Activated CD4-positive, alpha-beta memory T cell treated with anti-CD3 and anti-CD28 coated beads for 36 hours (primary cell): ENCODE measurements at regions not wholly inside any gene's neighbourhood (a gene's known extent, or its start where the extent isn't known, plus 50 kb on each side); places are given as distances from the start of the nearest gene placed in this dataset.

Experiments used
- CTCF ChIA-PET: fragments of 350-600 bp; sonication (Branson Sonifier 250); formaldehyde crosslinking; loops from one replicate; lab custom pipeline; 2021; ENCODE audit warnings: antibody characterized with exemption, inconsistent platforms; lab: Charles Lee
- POLR2A ChIA-PET: fragments of 350-600 bp; sonication (Branson Sonifier 250); formaldehyde crosslinking; loops from one replicate; lab custom pipeline; 2021; ENCODE audit warnings: antibody characterized with exemption; lab: Charles Lee
- DNase-seq: peaks from one replicate; pipeline ENCODE4 v3.0.0-alpha.2; 2020
- H3K27ac Mint-ChIP-seq: one replicate; pipeline ENCODE4 v1.8.0; 2021; ENCODE audit warnings: mixed read lengths
- H3K27me3 Mint-ChIP-seq: one replicate; pipeline ENCODE4 v1.8.0; 2021; ENCODE audit warnings: mixed read lengths
- H3K36me3 Mint-ChIP-seq: one replicate; pipeline ENCODE4 v1.8.0; 2021; ENCODE audit warnings: mixed read lengths
- H3K4me1 Mint-ChIP-seq: one replicate; pipeline ENCODE4 v1.8.0; 2021; ENCODE audit warnings: low read depth, mixed read lengths
- H3K4me3 Mint-ChIP-seq: one replicate; pipeline ENCODE4 v1.8.0; 2021; ENCODE audit warnings: mild to moderate bottlenecking, mixed read lengths
- H3K9me3 Mint-ChIP-seq: one replicate; pipeline ENCODE4 v1.8.0; 2021; ENCODE audit warnings: mixed read lengths
- intact Hi-C: fragments of 100-400 bp; cut with micrococcal nuclease; formaldehyde crosslinking; loops from one replicate; pipeline ENCODE4 v1.15.1; 2023

- Mint-ChIP-seq H3K4me1 (no peaks in the 10 kb centered on the region), H3K4me3 (no peak overlapping the region), H3K27ac (no peak overlapping the region), H3K36me3 (no peaks in the 10 kb centered on the region), H3K27me3 (peaks cover 5% of the 10 kb centered on the region), H3K9me3 (no peaks in the 10 kb centered on the region)
- intact Hi-C loops: no loop called here
- ChIA-PET POLR2A (no interaction called here), CTCF (no interaction called here)
- DNase-seq: no peak
Measured at GRCh38 chr17:11002417-11002816, 164.5 kb upstream of the PIRT start.

DNA sequence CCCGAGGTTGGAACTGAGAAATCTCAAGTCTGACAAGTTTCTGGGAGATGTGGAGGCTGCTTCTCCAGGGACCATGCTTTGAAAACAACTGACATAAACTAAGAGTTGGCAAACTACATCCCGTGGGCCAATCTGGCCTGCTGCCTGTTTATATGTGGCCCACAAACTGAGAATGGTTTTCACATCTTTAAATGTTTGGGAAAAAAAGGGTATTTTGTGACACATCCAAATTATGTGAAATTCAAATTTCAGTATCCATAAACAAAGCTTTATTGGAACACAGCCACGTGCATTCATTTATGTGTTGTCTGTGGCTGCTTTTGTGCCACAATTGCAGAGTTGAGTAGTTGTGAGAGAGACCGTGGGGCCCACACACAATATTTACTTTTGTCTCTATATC lies 163.8 kb upstream of the PIRT start:
- Mint-ChIP-seq H3K27ac (no peak overlapping the region), H3K9me3 (no peaks in the 10 kb centered on the region), H3K4me3 (no peak overlapping the region), H3K27me3 (peaks cover 5% of the 10 kb centered on the region), H3K4me1 (no peaks in the 10 kb centered on the region), H3K36me3 (no peaks in the 10 kb centered on the region)
- intact Hi-C loops: no loop called here
- no peak for DNase-seq
- POLR2A ChIA-PET: no interaction called here
- CTCF ChIA-PET: no interaction called here

- POLR2A ChIA-PET: no interaction called here
- peaks cover 5% of the 10 kb centered on the region for H3K27me3 Mint-ChIP-seq
- H3K4me1 Mint-ChIP-seq: no peaks in the 10 kb centered on the region
- intact Hi-C loops: no loop called here
- no peak for DNase-seq
- H3K27ac Mint-ChIP-seq: no peak overlapping the region
- H3K9me3 Mint-ChIP-seq: no peaks in the 10 kb centered on the region
- no peaks in the 10 kb centered on the region for H3K36me3 Mint-ChIP-seq
- CTCF ChIA-PET: interaction anchor here (0.7 kb wide), 1 partner anchor 154 kb away, joined by 3 read pairs; no protein-coding TSS in a partner anchor
- H3K4me3 Mint-ChIP-seq: no peak overlapping the region
Measured at GRCh38 chr17:10999484-10999883, 161.6 kb upstream of the PIRT start.

- ChIA-PET POLR2A (no interaction called here), CTCF (no interaction called here)
- Mint-ChIP-seq H3K36me3 (no peaks in the 10 kb centered on the region), H3K4me3 (no peak overlapping the region), H3K4me1 (no peaks in the 10 kb centered on the region), H3K9me3 (no peaks in the 10 kb centered on the region), H3K27me3 (peaks cover 3% of the 10 kb centered on the region), H3K27ac (no peak overlapping the region)
- no peak for DNase-seq
- intact Hi-C loops: no loop called here
Measured at GRCh38 chr17:10993126-10993525, 155.2 kb upstream of the PIRT start.

- POLR2A ChIA-PET: no interaction called here
- no peak overlapping the region for H3K4me3 Mint-ChIP-seq
- H3K27me3 Mint-ChIP-seq: peaks cover 3% of the 10 kb centered on the region
- CTCF ChIA-PET: no interaction called here
- H3K4me1 Mint-ChIP-seq: no peaks in the 10 kb centered on the region
- H3K27ac Mint-ChIP-seq: no peak overlapping the region
- no peaks in the 10 kb centered on the region for H3K36me3 Mint-ChIP-seq
- DNase-seq: no peak
- intact Hi-C loops: no loop called here
- H3K9me3 Mint-ChIP-seq: no peaks in the 10 kb centered on the region
Measured at GRCh38 chr17:10992106-10992880, 154.4 kb upstream of the PIRT start.

GRCh38 chr17:10987786-10988185 lies 149.9 kb upstream of the PIRT start:
- Mint-ChIP-seq H3K27ac (no peak overlapping the region), H3K4me1 (no peaks in the 10 kb centered on the region), H3K9me3 (no peaks in the 10 kb centered on the region), H3K27me3 (peaks cover 3% of the 10 kb centered on the region), H3K36me3 (no peaks in the 10 kb centered on the region), H3K4me3 (no peak overlapping the region)
- POLR2A ChIA-PET: no interaction called here
- CTCF ChIA-PET: interaction anchor here (0.6 kb wide), 1 partner anchor 86 kb away, joined by 3 read pairs; no protein-coding TSS in a partner anchor
- intact Hi-C loops: no loop called here
- no peak for DNase-seq

- CTCF ChIA-PET: no interaction called here
- no peaks in the 10 kb centered on the region for H3K4me1 Mint-ChIP-seq
- H3K36me3 Mint-ChIP-seq: no peaks in the 10 kb centered on the region
- no peaks in the 10 kb centered on the region for H3K9me3 Mint-ChIP-seq
- POLR2A ChIA-PET: no interaction called here
- no peaks in the 10 kb centered on the region for H3K27me3 Mint-ChIP-seq
- DNase-seq: no peak
- H3K27ac Mint-ChIP-seq: no peak overlapping the region
- intact Hi-C loops: no loop called here
- no peak overlapping the region for H3K4me3 Mint-ChIP-seq
Measured at GRCh38 chr17:10984220-10984619, 146.3 kb upstream of the PIRT start.

DNA sequence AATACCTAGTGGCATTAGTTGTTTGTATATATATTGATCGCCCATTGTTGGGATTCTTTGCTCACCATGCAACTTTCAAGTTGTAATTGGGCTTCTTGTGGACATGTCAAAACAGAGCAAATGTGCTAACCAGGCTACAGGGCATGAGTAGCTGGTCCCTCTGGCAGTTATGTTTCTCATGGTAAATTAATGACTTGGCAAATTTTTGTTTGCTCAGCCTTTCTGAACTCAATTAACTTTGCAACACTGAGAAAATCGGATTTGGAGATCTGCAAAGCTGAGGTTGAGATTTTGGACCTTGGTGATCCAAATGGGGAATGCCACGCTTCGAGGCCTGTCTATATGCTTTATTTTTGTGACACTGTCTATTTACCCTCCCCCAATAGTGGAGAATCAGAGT lies 138.5 kb upstream of the PIRT start:
- ChIA-PET POLR2A (no interaction called here), CTCF (no interaction called here)
- Mint-ChIP-seq H3K4me3 (no peak overlapping the region), H3K4me1 (no peaks in the 10 kb centered on the region), H3K9me3 (peaks cover 3% of the 10 kb centered on the region), H3K36me3 (no peaks in the 10 kb centered on the region), H3K27me3 (peaks cover 4% of the 10 kb centered on the region), H3K27ac (no peak overlapping the region)
- no peak for DNase-seq
- intact Hi-C loops: no loop called here

DNA sequence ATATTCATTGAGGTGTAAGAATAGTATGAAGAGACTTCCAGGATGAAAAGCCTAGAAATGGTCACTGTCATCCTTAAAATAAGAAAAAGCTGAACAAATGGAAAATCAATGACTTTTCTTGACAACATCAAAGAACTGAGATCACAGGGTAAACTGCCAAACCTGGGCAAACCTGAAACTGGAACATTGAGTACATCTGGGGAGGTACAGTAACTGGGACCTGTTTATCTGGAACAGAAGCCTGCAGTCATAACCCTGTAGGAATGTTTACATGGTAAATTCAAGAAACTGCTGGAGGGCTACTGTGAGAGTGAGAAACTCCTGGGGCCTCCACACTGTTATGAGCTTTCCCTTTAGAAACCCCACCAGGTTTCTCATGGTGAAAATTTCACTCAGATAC lies 130.1 kb upstream of the PIRT start:
- H3K36me3 Mint-ChIP-seq: no peaks in the 10 kb centered on the region
- ChIA-PET POLR2A (no interaction called here), CTCF (no interaction called here)
- no peaks in the 10 kb centered on the region for H3K9me3 Mint-ChIP-seq
- H3K27ac Mint-ChIP-seq: no peak overlapping the region
- intact Hi-C loops: no loop called here
- no peaks in the 10 kb centered on the region for H3K4me1 Mint-ChIP-seq
- no peak for DNase-seq
- H3K4me3 Mint-ChIP-seq: no peak overlapping the region
- no peaks in the 10 kb centered on the region for H3K27me3 Mint-ChIP-seq

- ChIA-PET CTCF (no interaction called here), POLR2A (no interaction called here)
- H3K4me3 Mint-ChIP-seq: no peak overlapping the region
- H3K9me3 Mint-ChIP-seq: no peaks in the 10 kb centered on the region
- no peaks in the 10 kb centered on the region for H3K36me3 Mint-ChIP-seq
- intact Hi-C loops: no loop called here
- DNase-seq: no peak
- H3K4me1 Mint-ChIP-seq: no peaks in the 10 kb centered on the region
- peaks cover 9% of the 10 kb centered on the region for H3K27me3 Mint-ChIP-seq
- no peak overlapping the region for H3K27ac Mint-ChIP-seq
Measured at GRCh38 chr17:10956821-10957220, 118.9 kb upstream of the PIRT start.

GRCh38 chr17:10944819-10945218 lies 106.9 kb upstream of the PIRT start:
- H3K9me3 Mint-ChIP-seq: no peaks in the 10 kb centered on the region
- intact Hi-C loops: no loop called here
- no peak overlapping the region for H3K4me3 Mint-ChIP-seq
- H3K27me3 Mint-ChIP-seq: no peaks in the 10 kb centered on the region
- no peak overlapping the region for H3K27ac Mint-ChIP-seq
- H3K4me1 Mint-ChIP-seq: no peaks in the 10 kb centered on the region
- no peak for DNase-seq
- no peaks in the 10 kb centered on the region for H3K36me3 Mint-ChIP-seq
- ChIA-PET CTCF (no interaction called here), POLR2A (no interaction called here)

DNA sequence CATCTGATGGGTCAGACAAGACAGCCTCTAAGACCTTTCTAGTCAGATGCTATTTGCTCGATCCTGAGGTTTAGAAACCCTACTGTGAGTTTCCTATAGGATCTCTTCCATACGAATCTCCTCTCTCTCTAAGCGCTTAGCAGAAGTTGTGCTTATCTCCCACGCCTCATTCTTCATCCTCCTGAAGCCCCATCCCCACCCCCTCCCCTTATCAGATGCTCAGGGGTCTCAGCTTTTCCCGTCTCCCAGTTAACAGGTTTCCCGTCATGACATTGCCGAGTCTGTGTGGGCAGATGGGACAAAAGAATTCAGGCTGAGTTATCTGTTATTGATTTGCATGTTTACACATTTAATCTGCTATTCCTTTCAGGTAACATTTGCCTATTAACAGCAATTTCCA lies 99.0 kb upstream of the PIRT start:
- H3K36me3 Mint-ChIP-seq: no peaks in the 10 kb centered on the region
- H3K4me1 Mint-ChIP-seq: no peaks in the 10 kb centered on the region
- no peak overlapping the region for H3K27ac Mint-ChIP-seq
- no peak overlapping the region for H3K4me3 Mint-ChIP-seq
- peaks cover 6% of the 10 kb centered on the region for H3K27me3 Mint-ChIP-seq
- intact Hi-C loops: no loop called here
- ChIA-PET POLR2A (no interaction called here), CTCF (no interaction called here)
- DNase-seq: no peak
- H3K9me3 Mint-ChIP-seq: peaks cover 5% of the 10 kb centered on the region

- peaks cover 5% of the 10 kb centered on the region for H3K27me3 Mint-ChIP-seq
- DNase-seq: no peak
- ChIA-PET POLR2A (no interaction called here), CTCF (interaction anchor here (1.7 kb wide), 1 partner anchor 17 kb away, joined by 3 read pairs; no protein-coding TSS in a partner anchor)
- no peaks in the 10 kb centered on the region for H3K36me3 Mint-ChIP-seq
- H3K4me1 Mint-ChIP-seq: no peaks in the 10 kb centered on the region
- no peak overlapping the region for H3K27ac Mint-ChIP-seq
- H3K4me3 Mint-ChIP-seq: no peak overlapping the region
- peaks cover 5% of the 10 kb centered on the region for H3K9me3 Mint-ChIP-seq
- intact Hi-C loops: no loop called here
Measured at GRCh38 chr17:10932938-10933337, 95.1 kb upstream of the PIRT start.
